Activated CD8-positive, alpha-beta memory T cell treated with anti-CD3 and anti-CD28 coated beads, Interleukin-2, amount 50 U/mL, for 48 hours (primary cell): ENCODE measurements at regions not wholly inside any gene's neighbourhood (a gene's known extent, or its start where the extent isn't known, plus 50 kb on each side); places are given as distances from the start of the nearest gene placed in this dataset.

ENCODE experiments used
- DNase-seq: peaks from one replicate; pipeline ENCODE4 v3.0.0-alpha.2; 2020

GRCh38 chr4:153109296-153109849, 94.9 kb upstream of the TRIM2 start:
- DNase-seq, result no peak

GRCh38 chr4:153110739-153111138, 93.5 kb upstream of the TRIM2 start:
- peak; percentile 39 for DNase-seq

GRCh38 chr4:153111426-153112040, 92.7 kb upstream of the TRIM2 start:
- DNase-seq, result peak; percentile 46

- DNase-seq, result peak; percentile 57
Measured at GRCh38 chr4:153112041-153112441, 92.2 kb upstream of the TRIM2 start.

- DNase-seq, result peak; percentile 60
Measured at GRCh38 chr4:153113061-153113837, 91.0 kb upstream of the TRIM2 start.

GRCh38 chr4:153113838-153114105, 90.5 kb upstream of the TRIM2 start:
- DNase-seq, result no peak

- peak; percentile 52 for DNase-seq
Measured at GRCh38 chr4:153114771-153115321, 89.4 kb upstream of the TRIM2 start.

- peak; percentile 76 for DNase-seq
Measured at GRCh38 chr4:153115322-153116290, 88.6 kb upstream of the TRIM2 start.

- peak; percentile 46 for DNase-seq
Measured at GRCh38 chr4:153116291-153116680, 88.0 kb upstream of the TRIM2 start.

GRCh38 chr4:153116801-153117200, 87.4 kb upstream of the TRIM2 start:
- no peak for DNase-seq

GRCh38 chr4:153117554-153117953, 86.7 kb upstream of the TRIM2 start:
- DNase-seq, result peak; percentile 4

- peak; percentile 17 for DNase-seq
Measured at GRCh38 chr4:153119626-153120025, 84.6 kb upstream of the TRIM2 start.

- DNase-seq, result peak; percentile 15
Measured at GRCh38 chr4:153120235-153120634, 84.0 kb upstream of the TRIM2 start.

GRCh38 chr4:153122855-153123254, 81.4 kb upstream of the TRIM2 start:
- no peak for DNase-seq

- peak; percentile 1 for DNase-seq
Measured at GRCh38 chr4:153126137-153126536, 78.1 kb upstream of the TRIM2 start.

GRCh38 chr4:153127760-153128494, 76.3 kb upstream of the TRIM2 start:
- peak; percentile 91 for DNase-seq

- DNase-seq, result peak; percentile 28
Measured at GRCh38 chr4:153131596-153131995, 72.6 kb upstream of the TRIM2 start.

GRCh38 chr4:153137159-153137558, 67.1 kb upstream of the TRIM2 start:
- DNase-seq, result no peak

GRCh38 chr4:153137677-153138630, 66.3 kb upstream of the TRIM2 start:
- DNase-seq, result no peak

GRCh38 chr4:153138736-153139135, 65.5 kb upstream of the TRIM2 start:
- no peak for DNase-seq

GRCh38 chr4:153140294-153140693, 63.9 kb upstream of the TRIM2 start:
- no peak for DNase-seq
